Liver (tissue), 8 donors: ENCODE measurements at regions not wholly inside any gene's neighbourhood (a gene's known extent, or its start where the extent isn't known, plus 50 kb on each side); places are given as distances from the start of the nearest gene placed in this dataset.
"Not testable (repeated sequence)": the region's sequence is repeated elsewhere in the genome, so short reads cannot be mapped to it uniquely, and the experiment has no call there.

Source experiments
- DNase-seq: peaks from one replicate; pipeline ENCODE4 v3.0.0-alpha.2; 2017; ENCODE audit warnings: low spot score
- H3K27ac ChIP-seq, 2 donors: one replicate each; pipeline ENCODE4 v1.7.0; 2013; ENCODE audit warnings: inconsistent platforms in 2 of 2, low read length in 2 of 2, control low read depth in 1 of 2, low read depth in 1 of 2, mild to moderate bottlenecking in 1 of 2
- H3K27me3 ChIP-seq, 4 donors: one replicate each; pipeline versions ENCODE4 v1.6.1 to v1.7.0; 2013; ENCODE audit warnings: low read length in 3 of 4, inconsistent platforms in 1 of 4, mild to moderate bottlenecking in 1 of 4, moderate library complexity in 1 of 4; ENCODE audit not compliant: control insufficient read depth in 4 of 4, insufficient read depth in 4 of 4
- H3K36me3 ChIP-seq, 4 donors: one replicate each; pipeline versions ENCODE4 v1.6.1 to v1.7.0; 2013; ENCODE audit warnings: low read length in 3 of 4, mild to moderate bottlenecking in 3 of 4, low read depth in 1 of 4, moderate library complexity in 1 of 4; ENCODE audit not compliant: control insufficient read depth in 4 of 4, insufficient read depth in 3 of 4
- H3K4me1 ChIP-seq, 4 donors: one replicate each; pipeline versions ENCODE4 v1.6.1 to v1.7.0; 2013; ENCODE audit warnings: low read length in 3 of 4, mild to moderate bottlenecking in 3 of 4, moderate library complexity in 1 of 4; ENCODE audit not compliant: control insufficient read depth in 4 of 4, insufficient read depth in 4 of 4
- H3K4me3 ChIP-seq, 3 donors: one replicate each; pipeline versions ENCODE4 v1.6.1 to v1.7.0; 2013; ENCODE audit warnings: low read length in 3 of 3, control low read depth in 1 of 3, low read depth in 1 of 3, mild to moderate bottlenecking in 1 of 3
- H3K9ac ChIP-seq, 2 donors: one replicate each; pipeline ENCODE4 v1.7.0; 2013; ENCODE audit warnings: low read length in 2 of 2, mild to moderate bottlenecking in 2 of 2, moderate library complexity in 2 of 2, control low read depth in 1 of 2, low read depth in 1 of 2
- H3K9me3 ChIP-seq, 4 donors: one replicate each; pipeline versions ENCODE4 v1.6.1 to v1.7.0; 2013; ENCODE audit warnings: low read length in 3 of 4; ENCODE audit not compliant: control insufficient read depth in 4 of 4
- ATF3 ChIP-seq: IDR thresholded peaks from 2 replicates; pipeline ENCODE4 v1.6.1; 2016; ENCODE audit warnings: antibody characterized with exemption
- CTCF ChIP-seq: fragments of 150-350 bp; IDR thresholded peaks from 2 replicates; pipeline ENCODE4 v1.5.1; 2017; ENCODE audit warnings: improper control_type of control experiment, low read depth, low read length; ENCODE audit not compliant: missing input control
- EGR1 ChIP-seq, 2 donors: IDR thresholded peaks; 2 replicates each; pipeline ENCODE4 v1.6.1; 2016 to 2018; ENCODE audit warnings: antibody characterized with exemption in 2 of 2, low read depth in 2 of 2
- FOXA1 ChIP-seq: IDR thresholded peaks from 2 replicates; pipeline ENCODE4 v1.6.1; 2016; ENCODE audit warnings: antibody characterized with exemption
- FOXA2 ChIP-seq: IDR thresholded peaks from 2 replicates; pipeline ENCODE4 v1.6.1; 2016; ENCODE audit warnings: antibody characterized with exemption
- GABPA ChIP-seq, 2 donors: IDR thresholded peaks in 1 of 2; conservative IDR thresholded peaks in 1 of 2; 2 replicates each; pipeline ENCODE4 v1.6.1; 2016; ENCODE audit warnings: antibody characterized with exemption in 2 of 2, mild to moderate bottlenecking in 1 of 2, moderate library complexity in 1 of 2
- HNF4A ChIP-seq, 2 donors: conservative IDR thresholded peaks; 2 replicates each; pipeline ENCODE4 v1.6.1; 2016; ENCODE audit warnings: antibody characterized with exemption in 2 of 2, mild to moderate bottlenecking in 2 of 2
- HNF4G ChIP-seq: IDR thresholded peaks from 2 replicates; pipeline ENCODE4 v1.6.1; 2016; ENCODE audit warnings: antibody characterized with exemption
- MAX ChIP-seq: IDR thresholded peaks from 2 replicates; pipeline ENCODE4 v1.6.1; 2016; ENCODE audit warnings: antibody characterized with exemption
- NR2F2 ChIP-seq: IDR thresholded peaks from 2 replicates; pipeline ENCODE4 v1.6.1; 2016; ENCODE audit warnings: antibody characterized with exemption
- RAD21 ChIP-seq, 2 donors: IDR thresholded peaks; 2 replicates each; pipeline ENCODE4 v1.6.1; 2016; ENCODE audit warnings: antibody characterized with exemption in 2 of 2, mild to moderate bottlenecking in 2 of 2
- REST ChIP-seq: IDR thresholded peaks from 2 replicates; pipeline ENCODE4 v1.6.1; 2016; ENCODE audit warnings: antibody characterized with exemption, mild to moderate bottlenecking
- RXRA ChIP-seq, 2 donors: IDR thresholded peaks; 2 replicates each; pipeline ENCODE4 v1.6.1; 2017 to 2018; ENCODE audit warnings: antibody characterized with exemption in 2 of 2, mild to moderate bottlenecking in 1 of 2
- SP1 ChIP-seq: IDR thresholded peaks from 2 replicates; pipeline ENCODE4 v1.6.1; 2018; ENCODE audit warnings: antibody characterized with exemption, mild to moderate bottlenecking
- TAF1 ChIP-seq: conservative IDR thresholded peaks from 2 replicates; pipeline ENCODE4 v1.6.1; 2016; ENCODE audit warnings: antibody characterized with exemption, mild to moderate bottlenecking
- ZBTB33 ChIP-seq: IDR thresholded peaks from 2 replicates; pipeline ENCODE4 v1.6.1; 2016; ENCODE audit warnings: antibody characterized with exemption
- WGBS: extraction: QIAGEN DNeasy Blood & Tissue Kit; methylation state at CpG from one replicate; pipeline ENCODE4 v1.1.7; 2013; 5-methylcytosine and 5-hydroxymethylcytosine counted together
- donor health status: healthy.
- donor health status: healthy.
- donor health status: healthy.
- donor health status: healthy.
- donor health status: healthy.

- no peaks in the 10 kb centered on the region for H3K4me1 ChIP-seq
- no peak overlapping the region for H3K9ac ChIP-seq
- H3K4me3 ChIP-seq, result no peak overlapping the region
- H3K9me3 ChIP-seq, result no peaks in the 10 kb centered on the region
- no peaks in the 10 kb centered on the region for H3K36me3 ChIP-seq
- peaks cover 0 to 2% (median 0%) of the 10 kb centered on the region in 4 donors for H3K27me3 ChIP-seq
- 95% methylated on average over 22 of the region's 22 CpGs for WGBS
- H3K27ac ChIP-seq, result no peak overlapping the region
- DNase-seq, result no peak
- TF ChIP-seq EGR1 (IDR thresholded peaks at IDR 0.05; ENCODE audit: low read depth in 2 of 2), result no peak
- no peak for TF ChIP-seq MAX
- no peak for TF ChIP-seq GABPA (IDR thresholded peaks at IDR 0.05 in 1 of 2, conservative IDR thresholded peaks at IDR 0.05 in 1 of 2)
- no peak for TF ChIP-seq HNF4A (conservative IDR thresholded peaks at IDR 0.05)
- no peak for TF ChIP-seq FOXA1
- TF ChIP-seq TAF1, result no peak
- no peak for TF ChIP-seq CTCF
- TF ChIP-seq SP1, result no peak
- no peak for TF ChIP-seq HNF4G
- no peak for TF ChIP-seq NR2F2
- TF ChIP-seq RXRA (IDR thresholded peaks at IDR 0.05), result no peak
- no peak for TF ChIP-seq ZBTB33
- TF ChIP-seq RAD21 (IDR thresholded peaks at IDR 0.05), result no peak
- no peak for TF ChIP-seq ATF3
- TF ChIP-seq FOXA2, result no peak
- TF ChIP-seq REST, result no peak
Measured at GRCh38 chr9:38478211-38478610, 54.0 kb upstream of the IGFBPL1 start.

GRCh38 chr9:38474476-38474875, 50.2 kb upstream of the IGFBPL1 start:
- not testable (repeated sequence) for H3K9me3 ChIP-seq, DNase-seq, H3K4me3 ChIP-seq, H3K36me3 ChIP-seq, H3K4me1 ChIP-seq, H3K27ac ChIP-seq, H3K9ac ChIP-seq, H3K27me3 ChIP-seq
- WGBS, result 93% methylated on average over 4 of the region's 4 CpGs
- TF ChIP-seq FOXA2, result peak; percentile 8
